SU-DHL-6 (cell line): ENCODE measurements at regions not wholly inside any gene's neighbourhood (a gene's known extent, or its start where the extent isn't known, plus 50 kb on each side); places are given as distances from the start of the nearest gene placed in this dataset.
"Not testable (repeated sequence)": the region's sequence is repeated elsewhere in the genome, so short reads cannot be mapped to it uniquely, and the experiment has no call there.

Source experiments
- H2AFZ ChIP-seq: fragments of 200-600 bp; sonication (generic); 2 replicates; pipeline ENCODE4 v1.6.1; 2014; ENCODE audit warnings: low read depth, mild to moderate bottlenecking, moderate library complexity, mixed read lengths, antibody characterized with exemption, low read length; ENCODE audit not compliant: severe bottlenecking
- H3F3A ChIP-seq: fragments of 200-600 bp; shearing (Covaris generic); 2 replicates; pipeline ENCODE4 v1.6.0; 2016; ENCODE audit warnings: antibody characterized with exemption, mild to moderate bottlenecking; ENCODE audit not compliant: insufficient read depth
- H3K27ac ChIP-seq: fragments of 200-600 bp; sonication (generic); 2 replicates; pipeline ENCODE4 v1.5.1; 2016; ENCODE audit warnings: low read depth, mild to moderate bottlenecking, low read length, moderate library complexity, mixed read lengths
- H3K27me3 ChIP-seq: fragments of 200-600 bp; sonication (generic), shearing (Covaris generic); 2 replicates; pipeline ENCODE4 v1.6.0; 2014; ENCODE audit warnings: mild to moderate bottlenecking, low read length
- H3K36me3 ChIP-seq: fragments of 200-600 bp; sonication (generic); 2 replicates; pipeline ENCODE4 v1.6.1; 2014; ENCODE audit warnings: mild to moderate bottlenecking, low read length, mixed read lengths
- H3K4me2 ChIP-seq: fragments of 300-600, 200-600 bp; shearing (Covaris generic), sonication (generic); 2 replicates; pipeline ENCODE4 v1.6.0; 2014; ENCODE audit warnings: low read length, low read depth, mild to moderate bottlenecking; ENCODE audit not compliant: poor library complexity, severe bottlenecking
- H3K4me3 ChIP-seq: fragments of 200-600 bp; sonication (generic); 2 replicates; pipeline ENCODE4 v1.5.1; 2014; ENCODE audit warnings: antibody characterized with exemption, low read length, mild to moderate bottlenecking, mixed read lengths; ENCODE audit not compliant: insufficient read depth, poor library complexity, severe bottlenecking
- H3K79me2 ChIP-seq: fragments of 200-600 bp; sonication (generic); 2 replicates; pipeline ENCODE4 v1.6.1; 2014; ENCODE audit warnings: mild to moderate bottlenecking, low read length, moderate library complexity; ENCODE audit not compliant: insufficient read depth
- H3K9ac ChIP-seq: fragments of 200-600 bp; sonication (generic); 2 replicates; pipeline ENCODE4 v1.7.0; 2014; ENCODE audit warnings: mild to moderate bottlenecking, low read length
- H3K9me2 ChIP-seq: fragments of 200-600 bp; sonication (generic); replicated peaks from 2 replicates; pipeline ENCODE4 v1.6.1; 2014; ENCODE audit warnings: low read length; ENCODE audit not compliant: insufficient read depth
- H3K9me3 ChIP-seq: fragments of 200-600 bp; sonication (generic); 2 replicates; pipeline ENCODE4 v1.6.1; 2014; ENCODE audit warnings: low read length, mixed read lengths; ENCODE audit not compliant: insufficient read depth
- H4K20me1 ChIP-seq: fragments of 200-600 bp; sonication (generic); 2 replicates; pipeline ENCODE4 v1.6.1; 2014; ENCODE audit warnings: low read depth, mild to moderate bottlenecking, antibody characterized with exemption, low read length, moderate library complexity, mixed read lengths
- CTCF ChIP-seq: fragments of 200-600 bp; sonication (generic); IDR thresholded peaks from one replicate; pipeline ENCODE4 v1.5.1; 2017; ENCODE audit warnings: antibody characterized with exemption, mild to moderate bottlenecking, low read length, moderate library complexity; ENCODE audit not compliant: insufficient read depth, poor library complexity, severe bottlenecking
- EZH2phosphoT487 ChIP-seq: fragments of 200-600 bp; sonication (generic), shearing (Covaris generic); conservative IDR thresholded peaks from 2 replicates; pipeline ENCODE4 v1.6.1; 2018; ENCODE audit warnings: mild to moderate bottlenecking, antibody characterized with exemption, low read length, moderate library complexity, mixed read lengths

- Histone ChIP-seq H3K9ac (no peak overlapping the region), H3K27me3 (no peaks in the 10 kb centered on the region), H3K9me2 (no peaks in the 10 kb centered on the region), H2AFZ (no peak overlapping the region), H3K79me2 (no peaks in the 10 kb centered on the region), H3K4me2 (no peak overlapping the region), H3K27ac (no peak overlapping the region), H3F3A (no peaks in the 10 kb centered on the region), H3K36me3 (no peaks in the 10 kb centered on the region), H3K4me3 (no peak overlapping the region), H3K9me3 (no peaks in the 10 kb centered on the region), H4K20me1 (no peaks in the 10 kb centered on the region)
- TF ChIP-seq EZH2phosphoT487 (no peak), CTCF (no peak)
Measured at GRCh38 chr3:117865338-117865737, 1155.8 kb downstream of the TUSC7 start.

GRCh38 chr3:117868766-117869165 is 1159.2 kb downstream of the TUSC7 start:
- no peaks in the 10 kb centered on the region for H3K36me3 ChIP-seq
- no peak overlapping the region for H3K4me3 ChIP-seq
- no peaks in the 10 kb centered on the region for H3K9me3 ChIP-seq
- no peaks in the 10 kb centered on the region for H3K9me2 ChIP-seq
- H3K27ac ChIP-seq = no peak overlapping the region
- no peaks in the 10 kb centered on the region for H4K20me1 ChIP-seq
- TF ChIP-seq CTCF (no peak), EZH2phosphoT487 (no peak)
- no peaks in the 10 kb centered on the region for H3F3A ChIP-seq
- no peak overlapping the region for H3K9ac ChIP-seq
- no peaks in the 10 kb centered on the region for H3K27me3 ChIP-seq
- no peaks in the 10 kb centered on the region for H3K79me2 ChIP-seq
- no peak overlapping the region for H3K4me2 ChIP-seq
- no peak overlapping the region for H2AFZ ChIP-seq

GRCh38 chr3:117871934-117872333 is 1162.4 kb downstream of the TUSC7 start:
- no peaks in the 10 kb centered on the region for H3K36me3 ChIP-seq
- no peak overlapping the region for H3K4me2 ChIP-seq
- H3K27me3 ChIP-seq = no peaks in the 10 kb centered on the region
- H3K9me3 ChIP-seq = no peaks in the 10 kb centered on the region
- H3K27ac ChIP-seq = no peak overlapping the region
- H4K20me1 ChIP-seq = no peaks in the 10 kb centered on the region
- TF ChIP-seq CTCF = no peak
- no peak for TF ChIP-seq EZH2phosphoT487
- H3F3A ChIP-seq = no peaks in the 10 kb centered on the region
- H3K9me2 ChIP-seq = no peaks in the 10 kb centered on the region
- no peak overlapping the region for H3K9ac ChIP-seq
- H3K4me3 ChIP-seq = no peak overlapping the region
- H3K79me2 ChIP-seq = no peaks in the 10 kb centered on the region
- no peak overlapping the region for H2AFZ ChIP-seq

- not testable (repeated sequence) for H4K20me1 ChIP-seq, H3K4me3 ChIP-seq, H3F3A ChIP-seq, H3K36me3 ChIP-seq, H2AFZ ChIP-seq, H3K9me3 ChIP-seq, H3K9ac ChIP-seq, H3K27ac ChIP-seq, H3K9me2 ChIP-seq, H3K27me3 ChIP-seq, H3K4me2 ChIP-seq, H3K79me2 ChIP-seq
Measured at GRCh38 chr3:117872594-117873248, 1161.9 kb downstream of the IGSF11 start.
